Nephron (organoid): ENCODE measurements at regions not wholly inside any gene's neighbourhood (a gene's known extent, or its start where the extent isn't known, plus 50 kb on each side); places are given as distances from the start of the nearest gene placed in this dataset.
A peak's percentile ranks its signal among the peaks of the same experiment; 100 is the strongest.

ENCODE experiments used
- H3K27ac Mint-ChIP-seq, 3 experiments: 2 replicates each; pipeline ENCODE4 v1.8.0; 2020; ENCODE audit warnings: mixed read lengths in 3 of 3, mild to moderate bottlenecking in 2 of 3, moderate library complexity in 1 of 3
- H3K27me3 Mint-ChIP-seq: 2 replicates; pipeline ENCODE4 v1.8.0; 2021; ENCODE audit warnings: low read depth, mild to moderate bottlenecking, moderate library complexity, mixed read lengths
- H3K36me3 Mint-ChIP-seq: 2 replicates; pipeline ENCODE4 v1.8.0; 2020; ENCODE audit warnings: low read depth, mixed read lengths
- H3K4me1 Mint-ChIP-seq: 2 replicates; pipeline ENCODE4 v1.8.0; 2020; ENCODE audit warnings: mixed read lengths
- H3K4me3 Mint-ChIP-seq, 3 experiments: 2 replicates each; pipeline ENCODE4 v1.8.0; 2020; ENCODE audit warnings: mild to moderate bottlenecking in 3 of 3, mixed read lengths in 3 of 3, moderate library complexity in 2 of 3
- H3K9me3 Mint-ChIP-seq: 2 replicates; pipeline ENCODE4 v1.8.0; 2020; ENCODE audit warnings: mixed read lengths
- CTCF ChIP-seq, 3 experiments: fragments of 200-600 bp; sonication (generic); IDR thresholded peaks; one replicate each; pipeline ENCODE4 v1.5.0; 2021; ENCODE audit warnings: antibody characterized with exemption in 3 of 3; ENCODE audit not compliant: unreplicated experiment in 3 of 3

DNA sequence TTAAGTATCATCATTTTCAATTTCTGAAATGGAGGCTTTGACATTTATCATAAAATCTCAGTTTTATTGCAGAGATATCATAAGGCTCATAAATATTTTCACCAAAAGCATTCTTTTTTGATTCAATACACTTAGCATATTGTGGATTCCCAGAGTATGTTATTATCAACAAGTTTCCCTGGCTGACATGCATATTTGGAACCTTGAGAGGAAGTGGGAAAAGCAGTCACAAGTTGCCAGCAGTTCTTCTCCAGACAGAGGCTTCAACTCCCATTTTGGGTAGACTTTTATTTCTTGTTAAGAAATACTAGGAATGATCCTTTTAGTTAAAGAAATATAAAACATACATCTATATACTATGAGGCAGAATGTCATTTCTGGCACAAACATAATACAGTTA lies 236.5 kb downstream of the ASXL3 start:
- peak overlapping the region in 2 of 3 experiments; percentile 38 to 45 for H3K27ac Mint-ChIP-seq
- peaks cover 15% of the 10 kb centered on the region for H3K4me1 Mint-ChIP-seq
- H3K27me3 Mint-ChIP-seq, result peaks cover 5% of the 10 kb centered on the region
- peaks cover 4% of the 10 kb centered on the region for H3K9me3 Mint-ChIP-seq
- no peaks in the 10 kb centered on the region for H3K36me3 Mint-ChIP-seq
- TF ChIP-seq CTCF (IDR thresholded peaks at IDR 0.05; ENCODE audit: unreplicated experiment in 3 of 3), result no peak
- no peak overlapping the region for H3K4me3 Mint-ChIP-seq

DNA sequence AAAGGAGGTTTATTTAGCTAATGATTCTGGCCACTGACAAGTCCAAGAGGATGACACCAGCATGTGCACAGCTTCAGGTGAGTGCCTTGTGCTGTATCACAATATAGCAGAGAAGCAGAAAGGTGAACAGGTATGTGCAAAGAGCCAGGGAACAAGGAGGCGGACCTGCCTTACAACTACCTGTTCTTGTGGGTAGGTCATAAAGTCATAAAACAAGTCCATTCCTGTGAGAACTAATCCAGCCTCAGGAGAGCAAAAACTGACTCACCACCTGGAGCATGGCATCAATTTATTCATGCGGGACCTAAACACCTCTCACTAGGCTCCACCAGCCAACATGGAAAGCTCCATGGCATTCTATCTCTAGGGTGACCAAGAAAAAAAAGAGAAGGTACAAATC lies 234.2 kb downstream of the ASXL3 start:
- no peak for TF ChIP-seq CTCF (IDR thresholded peaks at IDR 0.05; ENCODE audit: unreplicated experiment in 3 of 3)
- no peak overlapping the region for H3K27ac Mint-ChIP-seq
- H3K27me3 Mint-ChIP-seq, result peaks cover 6% of the 10 kb centered on the region
- no peaks in the 10 kb centered on the region for H3K36me3 Mint-ChIP-seq
- peaks cover 22% of the 10 kb centered on the region for H3K4me1 Mint-ChIP-seq
- no peak overlapping the region for H3K4me3 Mint-ChIP-seq
- no peaks in the 10 kb centered on the region for H3K9me3 Mint-ChIP-seq

DNA sequence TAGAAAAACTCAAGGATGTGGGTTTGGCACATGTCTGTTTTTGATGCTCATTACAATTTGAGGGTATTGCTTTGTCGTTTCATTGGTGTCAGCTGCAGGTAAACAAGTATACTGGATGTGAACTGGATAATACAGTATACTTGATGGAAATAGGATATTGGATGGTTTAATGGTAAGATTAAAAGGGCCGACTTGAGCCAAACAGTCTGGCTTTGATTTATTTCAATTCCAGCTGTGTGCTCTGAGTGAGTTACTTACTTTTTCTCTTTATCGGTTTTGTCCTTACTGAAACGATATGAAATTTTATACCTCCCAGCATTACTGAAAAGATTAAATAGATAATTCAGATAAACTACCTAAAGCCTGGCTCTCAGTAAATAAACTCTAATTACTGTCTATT lies 227.6 kb downstream of the ASXL3 start:
- Mint-ChIP-seq H3K9me3 (peaks cover 5% of the 10 kb centered on the region), H3K27ac (peak overlapping the region in 2 of 3 experiments; percentile 60)

DNA sequence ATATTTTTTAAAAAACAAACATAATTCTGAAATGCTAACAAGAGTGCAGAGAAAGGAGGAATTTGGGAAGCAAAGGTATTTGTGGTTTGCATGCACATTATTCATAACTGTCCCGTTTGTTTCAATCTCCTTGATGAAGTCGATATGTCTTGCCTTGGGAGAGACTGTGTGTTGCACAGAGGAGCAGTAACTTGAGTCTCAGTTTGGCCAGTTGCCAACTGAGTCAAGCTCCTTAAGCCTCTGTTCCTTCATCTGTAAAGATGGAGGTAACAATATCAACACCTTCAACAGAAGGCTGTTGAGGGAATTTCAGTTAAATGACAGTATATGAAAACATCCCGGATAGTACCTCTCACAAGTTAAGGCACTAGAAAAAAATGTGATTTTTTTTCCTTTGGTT lies 226.2 kb downstream of the ASXL3 start:
- H3K4me1 Mint-ChIP-seq, result peaks cover 44% of the 10 kb centered on the region
- TF ChIP-seq CTCF (IDR thresholded peaks at IDR 0.05; ENCODE audit: unreplicated experiment in 3 of 3), result no peak

More for the DNA sequence above, 227.6 kb downstream of the ASXL3 start:
- no peak for TF ChIP-seq CTCF (IDR thresholded peaks at IDR 0.05; ENCODE audit: unreplicated experiment in 3 of 3)
- Mint-ChIP-seq H3K4me3 (no peak overlapping the region), H3K27me3 (peaks cover 6% of the 10 kb centered on the region), H3K4me1 (peaks cover 44% of the 10 kb centered on the region), H3K36me3 (no peaks in the 10 kb centered on the region)

GRCh38 chr18:33803636-33804035 lies 225.6 kb downstream of the ASXL3 start:
- Mint-ChIP-seq H3K4me1 (peaks cover 44% of the 10 kb centered on the region), H3K27me3 (no peaks in the 10 kb centered on the region), H3K27ac (peak overlapping the region; percentile 15 to 60 (median 32)), H3K36me3 (no peaks in the 10 kb centered on the region), H3K9me3 (peaks cover 5% of the 10 kb centered on the region), H3K4me3 (no peak overlapping the region)
- TF ChIP-seq CTCF (IDR thresholded peaks at IDR 0.05; ENCODE audit: unreplicated experiment in 3 of 3), result no peak

More for the DNA sequence above, 226.2 kb downstream of the ASXL3 start:
- Mint-ChIP-seq H3K9me3 (peaks cover 5% of the 10 kb centered on the region), H3K27ac (peak overlapping the region in 1 of 3 experiments; percentile 60), H3K36me3 (no peaks in the 10 kb centered on the region), H3K27me3 (no peaks in the 10 kb centered on the region), H3K4me3 (no peak overlapping the region)

- H3K27ac Mint-ChIP-seq, result peak overlapping the region; percentile 20 to 85 (median 66)
- H3K27me3 Mint-ChIP-seq, result no peaks in the 10 kb centered on the region
- H3K4me3 Mint-ChIP-seq, result peak overlapping the region in 1 of 3 experiments; percentile 15
- H3K36me3 Mint-ChIP-seq, result no peaks in the 10 kb centered on the region
- peaks cover 43% of the 10 kb centered on the region for H3K4me1 Mint-ChIP-seq
- peaks cover 5% of the 10 kb centered on the region for H3K9me3 Mint-ChIP-seq
- no peak for TF ChIP-seq CTCF (IDR thresholded peaks at IDR 0.05; ENCODE audit: unreplicated experiment in 3 of 3)
Observed at GRCh38 chr18:33802955-33803354, 224.9 kb downstream of the ASXL3 start.
